Activated CD8-positive, alpha-beta memory T cell treated with anti-CD3 and anti-CD28 coated beads, Interleukin-2, amount 50 U/mL, for 1 hour (primary cell): ENCODE measurements at regions not wholly inside any gene's neighbourhood (a gene's known extent, or its start where the extent isn't known, plus 50 kb on each side); places are given as distances from the start of the nearest gene placed in this dataset.
A peak's percentile ranks its signal among the peaks of the same experiment; 100 is the strongest.

Source experiments
- DNase-seq: peaks from one replicate; pipeline ENCODE4 v3.0.0-alpha.2; 2020; ENCODE audit errors: extremely low read depth

GRCh38 chr14:98014851-98015615 lies 1217.9 kb downstream of the VRK1 start:
- no peak for DNase-seq

GRCh38 chr14:98015921-98016320 lies 1218.7 kb downstream of the VRK1 start:
- no peak for DNase-seq

- DNase-seq, result no peak
These were observed 1221.4 kb downstream of the VRK1 start for GRCh38 chr14:98018628-98019027.

GRCh38 chr14:98022541-98023520 lies 1225.6 kb downstream of the VRK1 start:
- DNase-seq, result no peak

GRCh38 chr14:98028162-98028561 lies 1231.0 kb downstream of the VRK1 start:
- DNase-seq, result no peak

- DNase-seq, result no peak
These were observed 1236.6 kb downstream of the BCL11B start for GRCh38 chr14:98035396-98035795.

GRCh38 chr14:98037831-98038230 lies 1234.2 kb downstream of the BCL11B start:
- DNase-seq, result no peak

GRCh38 chr14:98056946-98057345 lies 1215.1 kb downstream of the BCL11B start:
- no peak for DNase-seq

- no peak for DNase-seq
These were observed 1212.9 kb downstream of the BCL11B start for GRCh38 chr14:98059106-98059505.

GRCh38 chr14:98062083-98062482 lies 1209.9 kb downstream of the BCL11B start:
- DNase-seq, result no peak

- no peak for DNase-seq
These were observed 1202.3 kb downstream of the BCL11B start for GRCh38 chr14:98069712-98070171.

- DNase-seq, result no peak
These were observed 1201.5 kb downstream of the BCL11B start for GRCh38 chr14:98070536-98070935.

- DNase-seq, result no peak
These were observed 1197.9 kb downstream of the BCL11B start for GRCh38 chr14:98074111-98074510.

- no peak for DNase-seq
These were observed 1194.8 kb downstream of the BCL11B start for GRCh38 chr14:98077176-98077575.

GRCh38 chr14:98082833-98083232 lies 1189.2 kb downstream of the BCL11B start:
- no peak for DNase-seq

GRCh38 chr14:98085751-98086150 lies 1186.2 kb downstream of the BCL11B start:
- no peak for DNase-seq

- DNase-seq, result no peak
These were observed 1178.9 kb downstream of the BCL11B start for GRCh38 chr14:98093111-98093510.

- DNase-seq, result no peak
These were observed 1172.5 kb downstream of the BCL11B start for GRCh38 chr14:98099527-98099926.

- DNase-seq, result no peak
These were observed 1170.7 kb downstream of the BCL11B start for GRCh38 chr14:98101323-98101722.

GRCh38 chr14:98103705-98104104 lies 1168.3 kb downstream of the BCL11B start:
- DNase-seq, result peak; percentile 27

GRCh38 chr14:98109326-98109725 lies 1162.7 kb downstream of the BCL11B start:
- no peak for DNase-seq

- DNase-seq, result no peak
These were observed 1159.7 kb downstream of the BCL11B start for GRCh38 chr14:98112194-98112780.
